K562 (cell line): ENCODE measurements at regions not wholly inside any gene's neighbourhood (a gene's known extent, or its start where the extent isn't known, plus 50 kb on each side); places are given as distances from the start of the nearest gene placed in this dataset.

Experiments
- ATAC-seq: fragments of 200-7000 bp; cut with Tn5 transposase; 3 replicates; pipeline ENCODE4 v1.9.1; 2020; ENCODE audit warnings: moderate library complexity
- BruUV-seq: library from RNA; stranded (reverse); fragments of 400-500 nt; replicated peaks from 2 replicates; lab custom pipeline; 2021; lab: Mats Ljungman, UMichigan
- CTCF ChIA-PET: fragments of 300-600 bp; formaldehyde crosslinking; extraction: SDS; loops from one replicate; lab custom pipeline; 2021; ENCODE audit warnings: low intra/inter-chr PET ratio; lab: Yijun Ruan, JAX
- POLR2A ChIA-PET: fragments of 300-600, 350-650 bp; sonication (Branson Sonifier 250); formaldehyde crosslinking; extraction: SDS; loops from one replicate; lab custom pipeline; 2021; ENCODE audit warnings: antibody characterized with exemption, inconsistent platforms; lab: Yijun Ruan, JAX
- DNase-seq, 4 experiments: peaks; one replicate each; pipeline versions ENCODE4 v3.0.0 to v3.0.0-alpha.2; 2011 to 2018; ENCODE audit warnings: low spot score in 3 of 4, mixed read lengths in 3 of 4; ENCODE audit errors: extremely low read depth in 1 of 4
- FAIRE-seq: peaks from 2 replicates; lab custom pipeline; 2011; peaks lifted over from hg19 to GRCh38; lab: Jason Lieb, UNC
- H2AFZ ChIP-seq: 2 replicates; pipeline ENCODE4 v1.6.0; 2011; ENCODE audit warnings: low read depth, low read length, control low read depth, inconsistent platforms
- H3K27ac ChIP-seq: fragments of 200-600 bp; 3 replicates; pipeline ENCODE4 v1.8.0; 2011; ENCODE audit warnings: low read depth, mild to moderate bottlenecking, control low read depth, inconsistent platforms, low read length, moderate library complexity, mixed read lengths; ENCODE audit errors: extremely low read depth
- H3K27me3 ChIP-seq, 2 experiments: fragments of 300-600 bp in 1 of 2; 2 replicates in 1 of 2; 3 replicates in 1 of 2; pipeline versions ENCODE4 v1.6.0 to v1.8.0; 2011; ENCODE audit warnings: inconsistent platforms in 2 of 2, low read length in 2 of 2, mild to moderate bottlenecking in 1 of 2, mixed read lengths in 1 of 2, moderate library complexity in 1 of 2; ENCODE audit not compliant: control insufficient read depth in 2 of 2, insufficient read depth in 2 of 2
- H3K36me3 ChIP-seq: fragments of 300-600 bp; 3 replicates; pipeline ENCODE4 v1.8.0; 2011; ENCODE audit warnings: mild to moderate bottlenecking, low read length, inconsistent platforms; ENCODE audit not compliant: control insufficient read depth, insufficient read depth
- H3K4me1 ChIP-seq, 2 experiments: fragments of 200-600 bp in 1 of 2; replicated peaks in 1 of 2; 2 replicates in 1 of 2; 3 replicates in 1 of 2; pipeline versions ENCODE4 v1.5.1 to v1.8.0; 2011; ENCODE audit warnings: inconsistent platforms in 2 of 2, low read length in 2 of 2, mild to moderate bottlenecking in 1 of 2, mixed read lengths in 1 of 2, moderate library complexity in 1 of 2; ENCODE audit not compliant: control insufficient read depth in 2 of 2, insufficient read depth in 2 of 2
- H3K4me2 ChIP-seq: 2 replicates; pipeline ENCODE4 v1.6.1; 2011; ENCODE audit warnings: low read length, control low read depth, inconsistent platforms, mixed read lengths; ENCODE audit not compliant: insufficient read depth
- H3K4me3 ChIP-seq: fragments of 200-600 bp; sonication (generic), shearing (Covaris generic); 2 replicates; pipeline ENCODE4 v1.5.1; 2016; ENCODE audit warnings: control low read depth, inconsistent platforms
- H3K79me2 ChIP-seq: fragments of 200-600 bp; 3 replicates; pipeline ENCODE4 v1.8.0; 2011; ENCODE audit warnings: low read length, inconsistent platforms; ENCODE audit not compliant: control insufficient read depth, insufficient read depth
- H3K9ac ChIP-seq, 2 experiments: 2 replicates each; pipeline versions ENCODE4 v1.6.0 to v1.6.1; 2011; ENCODE audit warnings: low read depth in 2 of 2, low read length in 2 of 2, control low read depth in 1 of 2, inconsistent platforms in 1 of 2, mild to moderate bottlenecking in 1 of 2, mixed read lengths in 1 of 2; ENCODE audit not compliant: insufficient read depth in 1 of 2
- H3K9me1 ChIP-seq: one replicate; pipeline ENCODE4 v1.6.0; 2011; ENCODE audit warnings: inconsistent platforms, mild to moderate bottlenecking, low read length, moderate library complexity; ENCODE audit not compliant: control insufficient read depth, insufficient read depth
- H3K9me3 ChIP-seq: replicated peaks from 2 replicates; pipeline ENCODE4 v1.5.1; 2011; ENCODE audit warnings: low read depth, low read length, inconsistent platforms; ENCODE audit not compliant: control insufficient read depth, insufficient read depth
- H4K20me1 ChIP-seq: replicated peaks from 2 replicates; pipeline ENCODE4 v1.6.1; 2011; ENCODE audit warnings: low read length, inconsistent platforms, mixed read lengths; ENCODE audit not compliant: control insufficient read depth, insufficient read depth
- CHD4 ChIP-seq: fragments of 200-600 bp; sonication (generic); IDR thresholded peaks from 3 replicates; pipeline ENCODE4 v1.6.1; 2012; ENCODE audit warnings: low read depth, mild to moderate bottlenecking, mixed read lengths, low read length, inconsistent platforms; ENCODE audit not compliant: insufficient read depth, insufficient replicate concordance, poor library complexity, severe bottlenecking
- EP300 ChIP-seq: IDR thresholded peaks from 2 replicates; pipeline ENCODE4 v1.6.1; 2012; ENCODE audit warnings: low read length, improper control_type of control experiment
- ILK ChIP-seq: fragments of 450-650 bp; IDR thresholded peaks from 2 replicates; pipeline ENCODE4 v1.6.1; 2016; ENCODE audit warnings: missing genetic modification characterization, low read depth, mild to moderate bottlenecking, missing compliant biosample characterization, moderate library complexity, borderline replicate concordance
- MTA1 ChIP-seq: fragments of 450-650 bp; IDR thresholded peaks from 2 replicates; pipeline ENCODE4 v1.6.1; 2017; ENCODE audit warnings: borderline replicate concordance
- NBN ChIP-seq: fragments of 450-650 bp; IDR thresholded peaks from 2 replicates; pipeline ENCODE4 v1.6.1; 2016; ENCODE audit warnings: low read depth, mild to moderate bottlenecking
- whole genome bisulfite sequencing: fragments of 100-300 bp; shearing (Covaris generic); methylation state at CpG from one replicate; pipeline ENCODE4 v1.1.6; 2016; ENCODE audit warnings: low coverage, mixed read lengths; ENCODE audit not compliant: insufficient coverage; ENCODE audit errors: missing lambda C conversion rate; 5-methylcytosine and 5-hydroxymethylcytosine counted together
- in situ Hi-C: fragments of 300-500 bp; cut with MboI; formaldehyde crosslinking; loops from 4 replicates; pipeline ENCODE4 v1.15.0; 2018; ENCODE audit warnings: inconsistent platforms, mixed read lengths
- intact Hi-C: fragments of 100-400 bp; cut with micrococcal nuclease; formaldehyde crosslinking; loops from 2 replicates; pipeline ENCODE4 v1.14.2; 2022
- TF ChIP-seq, protein P1 (sequence below), 2 experiments: fragments of 450-650 bp; IDR thresholded peaks; 2 replicates each; pipeline ENCODE4 v1.6.1; 2016; ENCODE audit warnings: mild to moderate bottlenecking in 2 of 2, borderline replicate concordance in 1 of 2, low read depth in 1 of 2, moderate library complexity in 1 of 2
- TF ChIP-seq, protein P2 (sequence below): sonication (generic); formaldehyde crosslinking; IDR thresholded peaks from 2 replicates; pipeline ENCODE4 v1.8.1; 2023; ENCODE audit warnings: missing genetic modification reagents, mild to moderate bottlenecking, borderline replicate concordance

DNA sequence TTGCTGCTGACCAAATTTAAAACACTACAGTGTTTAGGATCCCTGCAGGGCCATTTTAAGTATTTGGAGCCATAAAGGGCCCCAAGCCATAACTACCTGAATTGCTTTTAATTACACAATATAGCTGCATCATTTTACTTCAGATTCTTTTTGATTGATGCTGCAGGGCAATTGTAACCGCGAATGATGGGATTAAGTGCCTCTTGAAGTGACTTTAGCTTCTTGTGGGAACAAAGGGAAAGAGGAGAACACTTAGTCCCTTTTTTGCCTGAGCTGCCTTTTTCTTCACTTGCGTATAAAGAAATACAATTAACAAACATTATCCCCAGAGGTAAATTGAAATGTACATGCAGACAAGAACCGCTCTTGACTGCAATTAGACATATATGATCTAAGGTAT lies 228.5 kb downstream of the ZIC5 start:
- DNase-seq, result no peak
- no TSS peak for BruUV-seq
- Histone ChIP-seq H3K36me3 (no peaks in the 10 kb centered on the region), H3K27me3 (peaks cover 12 to 34% of the 10 kb centered on the region in 2 experiments; a peak in 4 of 5 replicates), H3K27ac (no peak overlapping the region), H3K4me3 (no peak overlapping the region), H3K9ac (no peak overlapping the region), H3K4me2 (no peak overlapping the region), H3K9me1 (no peaks in the 10 kb centered on the region), H3K79me2 (no peaks in the 10 kb centered on the region), H3K4me1 (no peaks in the 10 kb centered on the region), H2AFZ (no peak overlapping the region), H4K20me1 (no peaks in the 10 kb centered on the region; the same call in 1 of the 2 replicates), H3K9me3 (no peaks in the 10 kb centered on the region)
- ATAC-seq, result no peak
- in situ Hi-C loops, result no loop called here
- POLR2A ChIA-PET, result no interaction called here
- FAIRE-seq, result no peak
- 15% methylated on average over 4 of the region's 4 CpGs for WGBS
- CTCF ChIA-PET, result no interaction called here
- intact Hi-C loops, result no loop called here
- TF ChIP-seq MTA1, result no peak
- TF ChIP-seq, protein P1, sequence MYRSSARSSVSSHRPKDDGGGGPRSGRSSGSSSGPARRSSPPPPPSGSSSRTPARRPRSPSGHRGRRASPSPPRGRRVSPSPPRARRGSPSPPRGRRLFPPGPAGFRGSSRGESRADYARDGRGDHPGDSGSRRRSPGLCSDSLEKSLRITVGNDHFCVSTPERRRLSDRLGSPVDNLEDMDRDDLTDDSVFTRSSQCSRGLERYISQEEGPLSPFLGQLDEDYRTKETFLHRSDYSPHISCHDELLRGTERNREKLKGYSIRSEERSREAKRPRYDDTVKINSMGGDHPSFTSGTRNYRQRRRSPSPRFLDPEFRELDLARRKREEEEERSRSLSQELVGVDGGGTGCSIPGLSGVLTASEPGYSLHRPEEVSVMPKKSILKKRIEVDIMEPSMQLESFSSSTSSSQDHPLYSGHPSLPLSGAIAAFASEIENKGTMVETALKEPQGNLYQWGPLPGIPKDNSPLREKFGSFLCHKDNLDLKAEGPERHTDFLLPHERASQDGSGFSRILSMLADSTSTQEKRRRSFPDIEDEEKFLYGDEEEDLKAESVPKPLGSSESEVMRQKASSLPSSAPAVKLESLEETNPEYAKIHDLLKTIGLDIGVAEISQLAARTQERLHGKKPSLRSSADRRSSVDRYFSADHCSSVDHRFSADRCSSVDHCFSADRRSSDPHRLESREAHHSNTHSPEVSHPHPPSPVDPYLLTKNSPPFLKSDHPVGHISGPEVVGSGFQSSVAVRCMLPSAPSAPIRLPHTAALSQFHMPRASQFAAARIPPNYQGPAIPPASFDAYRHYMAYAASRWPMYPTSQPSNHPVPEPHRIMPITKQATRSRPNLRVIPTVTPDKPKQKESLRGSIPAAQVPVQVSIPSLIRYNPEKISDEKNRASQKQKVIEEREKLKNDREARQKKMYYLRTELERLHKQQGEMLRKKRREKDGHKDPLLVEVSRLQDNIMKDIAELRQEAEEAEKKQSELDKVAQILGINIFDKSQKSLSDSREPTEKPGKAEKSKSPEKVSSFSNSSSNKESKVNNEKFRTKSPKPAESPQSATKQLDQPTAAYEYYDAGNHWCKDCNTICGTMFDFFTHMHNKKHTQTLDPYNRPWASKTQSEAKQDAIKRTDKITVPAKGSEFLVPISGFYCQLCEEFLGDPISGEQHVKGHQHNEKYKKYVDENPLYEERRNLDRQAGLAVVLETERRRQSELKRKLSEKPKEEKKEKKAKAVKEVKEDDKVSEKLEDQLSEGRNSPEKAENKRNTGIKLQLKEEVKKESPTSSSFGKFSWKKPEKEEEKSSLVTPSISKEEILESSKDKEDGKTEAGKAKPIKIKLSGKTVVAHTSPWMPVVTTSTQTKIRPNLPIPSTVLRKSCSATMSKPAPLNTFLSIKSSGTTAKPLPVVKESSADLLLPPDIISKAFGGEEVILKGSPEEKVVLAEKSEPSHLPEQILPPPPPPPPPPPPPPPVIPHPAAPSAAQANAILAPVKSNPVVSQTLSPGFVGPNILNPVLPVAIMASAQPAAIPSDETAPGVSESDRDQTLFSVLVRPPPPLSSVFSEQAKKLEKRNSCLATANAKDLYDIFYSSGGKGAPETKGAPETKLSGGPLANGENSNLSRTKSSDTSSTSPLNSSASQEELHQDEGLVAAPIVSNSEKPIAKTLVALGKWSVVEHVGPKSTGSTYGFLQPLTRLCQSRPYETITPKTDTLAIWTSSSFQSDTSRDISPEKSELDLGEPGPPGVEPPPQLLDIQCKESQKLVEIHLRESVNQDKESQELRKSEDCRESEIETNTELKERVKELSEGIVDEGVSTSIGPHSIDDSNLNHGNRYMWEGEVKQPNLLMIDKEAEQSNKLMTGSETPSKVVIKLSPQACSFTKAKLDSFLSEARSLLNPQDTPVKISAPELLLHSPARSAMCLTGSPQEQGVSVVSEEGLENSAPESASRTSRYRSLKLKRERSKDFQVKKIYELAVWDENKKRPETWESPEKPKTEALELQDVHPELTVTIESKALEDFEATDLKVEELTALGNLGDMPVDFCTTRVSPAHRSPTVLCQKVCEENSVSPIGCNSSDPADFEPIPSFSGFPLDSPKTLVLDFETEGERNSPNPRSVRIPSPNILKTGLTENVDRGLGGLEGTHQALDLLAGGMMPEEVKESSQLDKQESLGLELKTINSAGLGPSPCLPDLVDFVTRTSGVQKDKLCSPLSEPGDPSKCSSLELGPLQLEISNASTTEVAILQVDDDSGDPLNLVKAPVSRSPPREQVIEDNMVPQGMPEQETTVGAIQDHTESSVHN (IDR thresholded peaks at IDR 0.05; ENCODE audit: borderline replicate concordance in 1 of 2, low read depth in 1 of 2), result no peak
- TF ChIP-seq ILK (tag), result no peak
- TF ChIP-seq, protein P2, sequence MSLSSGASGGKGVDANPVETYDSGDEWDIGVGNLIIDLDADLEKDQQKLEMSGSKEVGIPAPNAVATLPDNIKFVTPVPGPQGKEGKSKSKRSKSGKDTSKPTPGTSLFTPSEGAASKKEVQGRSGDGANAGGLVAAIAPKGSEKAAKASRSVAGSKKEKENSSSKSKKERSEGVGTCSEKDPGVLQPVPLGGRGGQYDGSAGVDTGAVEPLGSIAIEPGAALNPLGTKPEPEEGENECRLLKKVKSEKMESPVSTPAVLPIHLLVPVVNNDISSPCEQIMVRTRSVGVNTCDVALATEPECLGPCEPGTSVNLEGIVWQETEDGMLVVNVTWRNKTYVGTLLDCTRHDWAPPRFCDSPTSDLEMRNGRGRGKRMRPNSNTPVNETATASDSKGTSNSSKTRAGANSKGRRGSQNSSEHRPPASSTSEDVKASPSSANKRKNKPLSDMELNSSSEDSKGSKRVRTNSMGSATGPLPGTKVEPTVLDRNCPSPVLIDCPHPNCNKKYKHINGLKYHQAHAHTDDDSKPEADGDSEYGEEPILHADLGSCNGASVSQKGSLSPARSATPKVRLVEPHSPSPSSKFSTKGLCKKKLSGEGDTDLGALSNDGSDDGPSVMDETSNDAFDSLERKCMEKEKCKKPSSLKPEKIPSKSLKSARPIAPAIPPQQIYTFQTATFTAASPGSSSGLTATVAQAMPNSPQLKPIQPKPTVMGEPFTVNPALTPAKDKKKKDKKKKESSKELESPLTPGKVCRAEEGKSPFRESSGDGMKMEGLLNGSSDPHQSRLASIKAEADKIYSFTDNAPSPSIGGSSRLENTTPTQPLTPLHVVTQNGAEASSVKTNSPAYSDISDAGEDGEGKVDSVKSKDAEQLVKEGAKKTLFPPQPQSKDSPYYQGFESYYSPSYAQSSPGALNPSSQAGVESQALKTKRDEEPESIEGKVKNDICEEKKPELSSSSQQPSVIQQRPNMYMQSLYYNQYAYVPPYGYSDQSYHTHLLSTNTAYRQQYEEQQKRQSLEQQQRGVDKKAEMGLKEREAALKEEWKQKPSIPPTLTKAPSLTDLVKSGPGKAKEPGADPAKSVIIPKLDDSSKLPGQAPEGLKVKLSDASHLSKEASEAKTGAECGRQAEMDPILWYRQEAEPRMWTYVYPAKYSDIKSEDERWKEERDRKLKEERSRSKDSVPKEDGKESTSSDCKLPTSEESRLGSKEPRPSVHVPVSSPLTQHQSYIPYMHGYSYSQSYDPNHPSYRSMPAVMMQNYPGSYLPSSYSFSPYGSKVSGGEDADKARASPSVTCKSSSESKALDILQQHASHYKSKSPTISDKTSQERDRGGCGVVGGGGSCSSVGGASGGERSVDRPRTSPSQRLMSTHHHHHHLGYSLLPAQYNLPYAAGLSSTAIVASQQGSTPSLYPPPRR, result no peak
- TF ChIP-seq NBN, result no peak
- no peak for TF ChIP-seq CHD4
- TF ChIP-seq EP300, result no peak
